Breast epithelium (tissue), 3 donors: ENCODE measurements at regions not wholly inside any gene's neighbourhood (a gene's known extent, or its start where the extent isn't known, plus 50 kb on each side); places are given as distances from the start of the nearest gene placed in this dataset.

Experiments
- POLR2A ChIP-seq: fragments of 450-650 bp; IDR thresholded peaks from one replicate; pipeline ENCODE4 v1.6.1; 2016; ENCODE audit warnings: antibody characterized with exemption, mild to moderate bottlenecking, moderate library complexity
- POLR2AphosphoS5 ChIP-seq, 3 donors: sonication (generic); formaldehyde crosslinking; IDR thresholded peaks; one replicate each; pipeline ENCODE4 v1.6.1; 2017; ENCODE audit warnings: antibody characterized with exemption in 3 of 3
- TF ChIP-seq, protein P1 (sequence below), 3 donors: fragments of 450-650 bp; IDR thresholded peaks; one replicate each; pipeline ENCODE4 v1.5.1; 2016 to 2017; ENCODE audit warnings: antibody characterized with exemption in 3 of 3, mild to moderate bottlenecking in 3 of 3, moderate library complexity in 3 of 3

DNA sequence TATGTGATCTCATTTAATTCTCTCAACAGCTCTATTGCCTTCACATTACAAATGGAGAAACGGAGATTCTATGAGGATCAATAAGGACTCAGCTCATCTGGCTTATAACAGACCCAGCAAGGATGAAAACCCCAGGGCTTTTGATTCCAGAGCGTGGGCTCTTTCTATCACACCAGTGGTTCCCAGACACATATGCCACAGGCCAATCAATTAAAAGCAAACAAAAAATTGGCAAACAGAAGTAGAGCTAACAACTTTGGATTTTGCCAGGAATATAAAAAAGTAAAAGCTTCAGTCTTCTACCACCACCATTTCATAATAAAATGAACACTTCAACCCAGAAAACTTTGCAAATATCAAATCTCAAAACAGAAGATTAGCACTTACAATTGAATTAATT is 71.1 kb upstream of the FAT3 start:
- TF ChIP-seq POLR2A (no peak), POLR2AphosphoS5 (IDR thresholded peaks at IDR 0.05) (no peak)
- TF ChIP-seq, protein P1, sequence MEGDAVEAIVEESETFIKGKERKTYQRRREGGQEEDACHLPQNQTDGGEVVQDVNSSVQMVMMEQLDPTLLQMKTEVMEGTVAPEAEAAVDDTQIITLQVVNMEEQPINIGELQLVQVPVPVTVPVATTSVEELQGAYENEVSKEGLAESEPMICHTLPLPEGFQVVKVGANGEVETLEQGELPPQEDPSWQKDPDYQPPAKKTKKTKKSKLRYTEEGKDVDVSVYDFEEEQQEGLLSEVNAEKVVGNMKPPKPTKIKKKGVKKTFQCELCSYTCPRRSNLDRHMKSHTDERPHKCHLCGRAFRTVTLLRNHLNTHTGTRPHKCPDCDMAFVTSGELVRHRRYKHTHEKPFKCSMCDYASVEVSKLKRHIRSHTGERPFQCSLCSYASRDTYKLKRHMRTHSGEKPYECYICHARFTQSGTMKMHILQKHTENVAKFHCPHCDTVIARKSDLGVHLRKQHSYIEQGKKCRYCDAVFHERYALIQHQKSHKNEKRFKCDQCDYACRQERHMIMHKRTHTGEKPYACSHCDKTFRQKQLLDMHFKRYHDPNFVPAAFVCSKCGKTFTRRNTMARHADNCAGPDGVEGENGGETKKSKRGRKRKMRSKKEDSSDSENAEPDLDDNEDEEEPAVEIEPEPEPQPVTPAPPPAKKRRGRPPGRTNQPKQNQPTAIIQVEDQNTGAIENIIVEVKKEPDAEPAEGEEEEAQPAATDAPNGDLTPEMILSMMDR (IDR thresholded peaks at IDR 0.05): no peak
